DMS 273 treated with DMSO at 0.1 percent for 48 hours (cell line): ENCODE measurements at regions not wholly inside any gene's neighbourhood (a gene's known extent, or its start where the extent isn't known, plus 50 kb on each side); places are given as distances from the start of the nearest gene placed in this dataset.

Experiments
- DNase-seq: peaks from one replicate; lab custom pipeline; 2025; lab: John Stamatoyannopoulos, UW

DNA sequence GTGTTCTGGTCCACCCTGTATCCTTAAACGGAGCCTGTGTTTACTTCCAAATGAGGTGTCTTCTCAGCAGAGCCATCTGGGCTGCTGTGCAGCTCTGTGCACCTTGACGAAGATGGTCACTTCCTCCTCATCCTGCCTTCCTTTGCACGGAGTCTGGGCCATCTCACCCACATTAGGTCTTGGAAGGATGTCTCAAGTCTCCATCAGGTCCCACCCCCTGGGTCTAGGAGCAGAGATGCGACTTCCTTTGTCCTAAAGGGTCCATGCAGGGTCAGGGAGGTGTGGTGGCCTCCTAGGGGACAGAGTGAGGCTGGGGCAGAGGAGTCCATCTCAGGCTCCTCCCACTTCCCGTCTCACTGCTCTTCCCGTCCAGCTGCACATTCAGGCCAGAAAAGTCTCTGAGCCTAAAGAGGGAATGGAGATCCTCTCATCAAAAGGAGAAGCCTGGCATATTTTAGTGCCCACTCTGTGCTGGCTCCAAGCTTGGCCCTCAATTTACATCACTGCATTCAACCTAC lies 209.2 kb downstream of the MATN1 start:
- DNase-seq: no peak

DNA sequence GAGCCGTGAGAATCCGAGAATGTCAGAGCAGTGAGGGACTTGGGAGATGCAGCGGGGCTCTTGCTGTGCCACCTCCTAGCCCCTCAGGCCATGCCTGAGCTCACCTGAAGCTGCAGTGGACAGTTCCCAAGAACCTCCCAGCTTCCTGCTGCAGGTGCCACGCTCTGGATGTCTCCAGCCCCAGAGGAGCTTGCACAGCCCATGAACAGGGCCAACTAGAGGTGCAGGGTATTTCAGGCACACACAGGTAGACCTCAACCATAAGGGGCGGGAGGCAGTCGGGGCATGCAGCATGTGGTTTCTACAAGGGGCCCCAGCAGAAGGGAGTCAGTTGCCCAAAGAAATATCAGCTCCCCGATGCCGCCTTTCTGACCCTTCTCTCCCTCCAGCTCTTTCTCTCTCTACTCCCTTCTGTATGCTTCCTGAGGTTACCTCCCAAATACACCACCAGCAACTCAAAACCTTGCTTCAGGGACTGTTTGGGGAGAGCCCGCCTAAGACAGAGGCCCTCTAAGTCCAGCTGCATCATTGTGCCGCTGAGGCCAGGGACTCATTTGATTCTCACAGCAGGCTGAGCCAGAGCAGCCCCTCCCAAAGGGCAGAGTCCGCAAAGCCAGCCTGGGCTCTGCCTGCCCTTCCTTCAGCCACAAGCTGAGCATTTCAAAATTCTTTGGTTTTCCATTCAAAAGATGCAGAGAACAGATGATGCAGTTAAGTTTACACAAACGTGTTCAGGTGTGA lies 209.8 kb downstream of the MATN1 start:
- DNase-seq: no peak

DNA sequence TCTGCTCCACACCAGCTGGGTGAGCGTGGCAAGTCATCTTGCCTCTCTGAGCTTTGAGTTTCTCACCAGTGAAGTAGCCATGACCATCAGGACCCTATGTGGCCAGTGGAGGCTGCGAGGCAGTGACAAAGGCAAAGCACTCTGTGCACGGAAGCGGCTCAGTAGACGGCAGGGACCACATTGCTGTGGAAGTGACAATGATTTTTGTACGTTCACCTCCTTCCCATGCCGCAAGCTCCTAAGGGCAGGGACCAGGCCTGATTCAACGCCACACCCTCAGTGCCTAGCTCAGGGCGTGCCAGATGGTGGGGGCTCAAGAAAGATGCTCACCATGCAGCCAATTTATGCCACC lies 210.5 kb downstream of the MATN1 start:
- no peak for DNase-seq

DNA sequence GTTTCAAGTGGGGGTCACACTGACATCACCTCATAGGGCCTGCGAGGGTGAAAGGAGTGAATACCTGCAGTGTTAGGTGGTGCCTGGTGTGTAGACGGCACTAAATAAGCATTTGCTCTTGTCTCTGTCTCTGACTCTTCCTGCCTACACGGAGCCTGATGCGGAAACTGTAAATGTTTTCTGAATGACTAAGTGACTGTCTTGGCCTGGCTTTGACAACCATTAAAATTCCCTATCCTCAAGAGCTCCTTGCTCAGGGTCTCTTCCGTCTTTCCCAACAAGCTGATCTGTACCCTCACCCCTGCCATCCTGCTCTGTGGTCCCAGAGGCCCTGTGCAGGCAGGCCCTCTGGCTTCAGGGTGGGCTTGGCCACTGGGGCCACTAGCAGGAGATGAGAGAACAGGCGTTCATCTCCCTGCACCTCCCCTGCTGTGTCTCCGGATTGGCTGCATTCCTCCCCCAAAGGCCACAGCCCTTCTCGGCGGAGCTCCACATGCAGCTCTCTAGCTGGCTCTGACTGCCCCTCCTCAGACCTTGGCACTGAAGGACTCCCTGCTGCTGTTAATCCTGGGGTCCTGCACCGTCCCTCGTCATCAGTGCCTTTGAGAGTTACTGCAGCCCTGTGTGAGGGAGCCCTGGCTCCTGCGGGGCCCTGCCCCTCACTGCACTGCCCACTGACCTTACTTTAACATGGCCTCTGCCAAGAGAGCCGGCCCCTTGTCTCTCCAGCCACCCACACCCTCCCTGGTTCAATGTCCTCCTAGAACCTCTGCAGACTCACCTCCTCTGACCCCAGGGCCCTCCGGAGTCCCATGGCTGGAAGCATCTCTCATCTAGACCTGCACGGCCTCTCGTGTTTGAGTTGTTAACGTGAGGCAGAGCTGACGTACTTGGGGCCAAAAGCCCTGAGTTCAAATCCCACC lies 211.1 kb downstream of the MATN1 start:
- DNase-seq: no peak

DNA sequence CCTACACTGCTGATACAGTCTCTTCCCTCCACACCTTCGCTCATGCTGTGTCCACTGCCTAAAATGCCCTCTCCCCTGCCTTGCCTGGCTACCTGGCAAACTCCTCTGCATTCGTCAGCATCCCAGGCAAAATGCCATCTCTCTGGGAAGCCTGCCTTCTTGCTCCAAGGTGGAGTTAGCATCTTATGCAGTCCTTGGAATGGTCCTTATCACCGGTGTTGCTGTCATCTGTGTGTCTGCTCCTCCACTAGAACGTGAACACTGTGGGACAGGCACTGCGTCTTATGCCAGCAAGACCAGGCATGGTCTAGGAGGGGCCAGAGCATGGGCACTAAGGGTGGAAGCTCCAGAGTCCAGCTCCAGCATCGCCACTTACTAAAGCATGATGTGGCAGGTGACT lies 211.8 kb downstream of the MATN1 start:
- no peak for DNase-seq

DNA sequence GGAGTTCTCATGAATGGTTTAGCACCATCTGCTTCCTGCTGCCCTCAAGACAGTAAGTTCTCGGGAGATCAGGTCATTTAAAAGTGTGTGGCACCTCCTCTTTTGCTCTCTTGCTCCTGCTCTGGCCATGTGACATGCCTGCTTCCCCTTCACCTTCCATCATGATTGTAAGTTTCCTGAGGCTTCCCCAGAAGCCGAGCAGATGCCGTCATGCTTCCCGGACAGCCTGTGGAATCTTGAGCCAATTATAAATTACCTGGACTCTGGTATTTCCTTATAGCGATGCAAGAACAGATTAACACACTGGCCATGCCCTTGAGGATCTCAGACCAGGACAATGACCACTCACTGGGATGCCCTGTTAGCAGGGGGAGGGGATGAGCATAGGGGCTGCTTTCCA lies 212.3 kb downstream of the MATN1 start:
- DNase-seq: no peak

DNA sequence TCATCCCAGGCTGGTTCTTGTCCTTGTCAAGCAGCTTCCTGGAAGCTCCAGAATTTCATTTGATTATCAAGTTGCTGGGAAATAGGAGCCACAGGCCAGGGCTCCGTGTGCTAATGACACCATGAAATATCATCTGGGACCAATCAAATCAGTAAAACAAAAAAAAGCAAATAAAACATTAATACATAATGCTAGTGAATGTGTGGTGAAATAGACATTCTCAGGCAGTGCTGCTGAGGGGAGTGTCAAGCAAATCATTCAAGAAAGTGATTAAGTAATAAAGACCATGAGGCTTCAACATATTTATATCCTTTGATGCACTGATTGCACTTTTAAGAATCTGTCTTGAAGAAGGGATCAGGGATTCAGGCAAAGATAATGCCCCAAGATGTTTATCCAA lies 213.7 kb downstream of the MATN1 start:
- no peak for DNase-seq

DNA sequence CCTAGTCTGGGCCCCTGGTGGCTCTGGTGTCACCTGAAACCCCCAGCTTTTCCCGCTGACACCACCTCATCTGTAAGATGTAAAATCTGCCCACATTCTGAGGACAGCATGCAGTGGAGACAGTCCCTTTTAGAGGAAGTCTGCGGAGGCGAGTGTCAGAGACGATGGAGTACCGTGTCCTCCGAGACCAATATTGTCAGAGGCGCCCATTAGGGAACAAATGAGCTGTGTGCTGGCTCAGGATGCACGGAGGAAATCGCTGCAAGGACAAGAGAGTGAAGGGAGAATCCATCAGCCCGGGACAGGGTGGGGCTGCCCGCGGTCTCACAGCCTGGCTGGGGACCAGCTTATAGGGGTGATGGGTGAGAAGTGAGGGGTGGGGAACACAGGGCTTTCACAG lies 214.8 kb downstream of the MATN1 start:
- no peak for DNase-seq

DNA sequence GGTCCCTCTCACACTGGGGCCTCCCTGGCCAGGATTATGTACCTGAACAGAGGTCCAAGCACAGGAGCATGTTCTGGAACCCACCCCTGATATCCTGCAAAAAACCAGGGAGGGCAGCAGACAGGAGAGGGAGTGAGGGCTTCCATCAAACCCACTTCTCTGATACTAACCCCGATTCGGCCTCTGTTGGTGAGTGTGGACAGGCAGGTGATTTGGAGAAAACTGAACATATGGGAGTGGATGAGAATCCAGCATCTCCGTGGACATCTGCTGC lies 215.3 kb downstream of the MATN1 start:
- no peak for DNase-seq

DNA sequence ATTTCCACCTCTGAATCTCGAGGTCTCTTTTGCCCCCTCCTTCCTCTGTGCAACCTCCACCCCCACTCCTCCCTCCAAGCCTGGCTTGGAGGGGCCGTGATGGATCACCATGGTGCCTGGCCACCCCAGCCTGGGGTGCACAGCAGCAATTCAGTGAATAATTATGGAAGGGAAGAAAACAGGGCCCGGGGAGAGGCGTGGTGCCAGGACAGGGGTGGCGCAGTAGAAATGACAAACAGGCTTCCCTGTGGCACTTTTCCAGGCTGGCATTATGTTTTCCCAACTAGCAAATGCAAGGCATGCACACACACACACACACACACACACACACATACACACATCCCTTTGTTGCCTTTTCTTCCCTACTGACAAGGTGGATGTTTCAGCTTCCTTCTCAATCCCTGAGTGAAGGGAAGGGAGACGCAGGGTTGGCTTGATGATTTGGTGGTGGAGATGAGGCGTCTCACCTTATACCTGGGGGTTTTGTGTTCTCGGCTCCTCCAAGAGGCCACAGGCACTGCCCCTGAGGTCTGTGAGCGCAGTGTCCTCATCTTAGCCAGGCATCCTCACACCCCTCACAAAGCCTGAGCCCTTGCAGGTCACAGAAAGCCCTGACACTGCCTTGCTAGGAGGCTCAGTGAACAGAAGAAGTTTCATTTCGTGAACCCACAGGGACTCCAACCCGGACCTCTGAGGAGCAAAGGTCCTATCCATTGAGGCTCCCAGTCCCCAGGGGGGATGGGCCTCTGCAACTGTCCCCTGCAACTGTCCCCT lies 215.8 kb downstream of the MATN1 start:
- no peak for DNase-seq

DNA sequence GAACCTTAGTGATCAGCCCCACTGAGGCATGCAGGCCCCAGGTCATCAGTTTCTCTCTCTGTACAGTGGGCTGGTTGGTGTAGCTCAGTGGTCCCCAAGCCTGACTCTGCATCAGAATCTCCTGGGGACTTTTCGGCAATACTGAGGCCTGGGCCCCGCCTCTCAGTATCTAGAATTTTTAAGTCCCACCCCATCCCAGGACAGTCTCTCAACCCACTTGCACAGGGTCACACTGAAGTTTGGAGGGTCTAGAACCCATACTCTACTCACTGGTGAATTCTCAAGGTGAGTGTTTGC lies 216.4 kb downstream of the MATN1 start:
- DNase-seq: no peak

DNA sequence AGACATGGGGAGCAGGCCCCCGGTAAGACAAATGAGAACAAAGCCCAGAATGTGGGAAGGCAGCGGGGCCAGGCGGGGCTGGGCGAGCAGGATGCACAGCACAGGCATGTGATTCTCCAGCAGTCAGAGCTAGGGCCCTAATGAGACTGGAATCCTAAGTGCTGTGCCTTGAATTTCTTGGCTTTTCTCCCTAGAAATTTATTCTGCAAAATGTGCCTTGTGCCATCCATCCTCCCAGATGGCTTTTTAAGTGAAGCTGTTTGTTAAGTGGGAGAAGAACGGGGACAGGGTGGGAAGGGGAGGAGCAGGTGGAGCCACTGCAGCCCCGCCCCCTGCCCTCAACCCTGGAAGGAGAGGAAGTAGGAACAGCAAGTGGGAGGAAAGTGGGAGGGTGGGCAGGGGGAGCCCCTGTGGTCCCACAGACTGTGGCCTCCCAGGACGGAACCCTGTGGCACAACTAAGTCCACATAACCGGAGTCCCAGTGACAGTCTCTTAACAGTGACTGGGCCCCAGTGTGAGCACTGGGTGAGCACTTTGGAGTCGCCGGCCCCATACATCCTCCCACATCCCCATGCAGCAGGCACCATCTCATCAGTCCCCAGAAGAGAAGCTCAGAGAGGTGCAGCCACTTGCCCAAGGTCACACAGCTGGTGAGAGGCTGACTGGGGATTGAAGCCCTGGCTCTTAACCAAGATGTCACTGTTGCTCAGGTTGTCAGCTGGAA lies 216.9 kb downstream of the MATN1 start:
- no peak for DNase-seq

DNA sequence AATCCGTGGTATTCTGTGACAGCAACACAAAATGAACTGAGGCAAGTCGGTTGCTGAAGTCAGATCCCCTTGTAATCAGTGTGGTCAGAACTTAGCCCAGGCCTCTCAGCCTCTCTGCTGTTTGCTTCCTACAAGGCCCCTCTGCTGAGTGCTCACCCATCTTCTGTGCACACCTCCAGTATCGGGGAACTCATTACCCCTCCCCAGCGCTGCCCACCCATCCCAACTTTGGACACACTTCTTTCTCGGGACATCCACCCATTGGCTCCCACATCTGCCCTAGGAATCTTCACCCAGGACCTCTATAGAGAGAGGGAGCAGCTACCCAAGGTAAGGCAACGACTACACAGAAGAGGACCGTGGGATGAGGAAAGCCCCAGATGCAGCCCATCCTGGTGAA lies 217.5 kb downstream of the MATN1 start:
- DNase-seq: no peak

DNA sequence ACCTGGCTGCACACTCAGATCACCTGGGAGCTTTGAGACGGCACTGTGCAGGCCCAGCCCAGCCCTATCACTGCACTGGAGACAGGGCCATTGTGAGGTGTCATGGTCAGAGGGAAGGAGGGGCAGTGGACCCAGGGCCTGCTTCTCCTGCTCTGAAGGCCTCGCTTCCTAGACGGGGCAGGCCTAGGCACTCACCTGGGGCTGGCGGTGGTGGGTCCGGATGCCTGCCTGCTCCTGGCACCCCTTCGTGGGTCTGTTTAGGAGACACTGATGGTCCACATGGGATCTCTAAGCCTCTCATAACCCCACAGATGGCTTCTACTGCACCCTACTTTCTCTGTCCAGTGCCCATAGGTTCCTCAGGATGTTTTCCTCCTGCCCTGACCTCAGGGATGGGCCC lies 230.9 kb downstream of the MATN1 start:
- no peak for DNase-seq

DNA sequence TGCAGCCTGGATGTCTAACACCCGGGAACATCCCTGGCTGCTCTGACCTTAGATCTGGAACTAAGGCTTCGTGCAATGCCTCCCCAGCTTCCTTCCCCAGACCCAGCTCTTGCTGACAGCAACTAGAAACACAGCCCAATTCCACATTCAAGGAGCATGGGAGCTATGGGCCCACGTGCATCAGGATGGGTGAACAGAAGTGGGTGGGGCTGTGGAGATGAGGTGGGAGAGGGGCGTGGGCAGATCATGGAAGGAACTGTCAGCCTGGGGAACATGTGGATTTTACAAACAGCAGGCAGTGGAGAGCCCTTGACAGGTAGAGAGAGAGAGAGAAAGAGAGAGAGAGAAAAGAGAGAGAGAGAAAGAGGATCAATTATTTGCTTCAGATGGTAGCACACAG lies 231.6 kb downstream of the MATN1 start:
- no peak for DNase-seq

DNA sequence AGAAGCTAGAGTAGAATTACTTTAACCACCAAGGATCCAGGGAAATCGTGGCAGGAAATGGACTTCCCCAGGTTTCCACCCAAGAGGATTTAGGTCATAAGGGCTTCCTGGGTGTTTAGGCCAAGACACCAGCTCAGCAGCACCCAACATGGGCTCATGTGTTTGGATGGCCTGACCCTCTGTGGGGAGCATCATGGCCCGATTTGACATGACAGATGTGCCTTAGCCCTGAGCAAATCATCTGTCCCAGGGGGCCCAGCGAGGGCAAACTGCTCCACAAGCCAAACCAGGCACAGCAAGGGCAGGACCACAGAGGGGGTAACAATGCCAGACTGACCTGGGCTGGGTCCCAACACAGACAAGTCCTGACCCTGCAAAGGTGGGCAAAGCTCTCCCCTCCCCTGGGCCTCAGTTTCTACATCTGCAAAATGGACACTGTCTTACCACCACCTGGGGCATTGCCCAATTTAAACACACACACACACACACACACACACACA lies 232.8 kb downstream of the MATN1 start:
- no peak for DNase-seq

DNA sequence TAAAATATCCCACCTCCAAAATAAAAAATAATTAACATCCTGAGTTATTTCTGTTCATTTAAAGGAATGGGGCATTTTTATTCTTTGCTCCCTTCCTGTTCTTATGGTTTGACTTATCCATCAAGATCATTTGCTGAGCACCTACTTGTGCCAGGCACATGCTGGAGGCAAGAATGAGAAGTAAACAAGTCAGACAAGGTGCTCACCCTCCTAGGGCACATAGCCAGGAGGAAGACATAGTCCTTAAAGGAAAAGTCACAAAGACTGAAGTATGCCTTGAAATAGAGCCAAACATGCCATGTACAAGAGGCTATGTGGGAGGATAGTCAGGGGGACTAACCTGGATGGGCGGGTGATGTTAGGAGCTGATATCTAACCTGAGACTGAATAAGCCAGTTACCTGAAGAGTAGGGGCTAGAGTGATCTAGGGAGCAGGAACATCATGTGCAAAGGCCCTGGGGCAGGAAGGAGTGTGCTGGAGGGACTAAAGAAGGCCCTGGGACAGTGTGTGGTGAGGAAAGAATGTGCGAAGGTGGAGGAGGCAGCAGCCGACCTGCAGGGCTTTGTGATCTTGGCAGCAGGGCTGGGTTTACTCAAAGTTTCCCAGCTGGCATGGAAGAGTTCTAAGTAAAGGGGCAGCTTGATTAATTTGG lies 233.5 kb downstream of the MATN1 start:
- DNase-seq: no peak

DNA sequence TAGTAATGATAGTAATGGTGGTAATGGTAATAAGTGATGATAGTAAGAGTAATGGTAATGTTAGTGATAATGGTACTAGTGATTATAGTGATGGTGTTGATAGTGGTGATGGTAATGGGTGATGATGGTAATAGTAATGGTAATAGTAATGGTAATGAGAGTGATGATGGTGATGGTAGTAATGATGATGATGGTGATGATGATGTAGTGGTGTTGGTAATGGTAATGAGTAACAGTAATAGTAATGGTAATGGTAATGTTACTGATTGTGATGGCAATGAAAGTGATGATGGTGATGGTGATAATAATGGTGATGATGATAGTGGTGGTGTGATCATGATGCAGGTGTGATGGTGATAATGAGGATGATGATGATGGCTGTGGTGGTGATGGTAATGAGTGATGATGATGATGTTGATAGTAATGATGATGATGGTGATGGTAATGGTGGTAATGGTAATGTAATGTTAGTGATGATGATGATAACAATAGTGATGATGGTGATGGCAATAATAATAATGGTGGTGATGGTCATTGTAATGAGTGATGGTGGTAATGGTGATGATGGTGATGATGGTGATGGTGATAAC lies 235.0 kb downstream of the MATN1 start:
- no peak for DNase-seq

DNA sequence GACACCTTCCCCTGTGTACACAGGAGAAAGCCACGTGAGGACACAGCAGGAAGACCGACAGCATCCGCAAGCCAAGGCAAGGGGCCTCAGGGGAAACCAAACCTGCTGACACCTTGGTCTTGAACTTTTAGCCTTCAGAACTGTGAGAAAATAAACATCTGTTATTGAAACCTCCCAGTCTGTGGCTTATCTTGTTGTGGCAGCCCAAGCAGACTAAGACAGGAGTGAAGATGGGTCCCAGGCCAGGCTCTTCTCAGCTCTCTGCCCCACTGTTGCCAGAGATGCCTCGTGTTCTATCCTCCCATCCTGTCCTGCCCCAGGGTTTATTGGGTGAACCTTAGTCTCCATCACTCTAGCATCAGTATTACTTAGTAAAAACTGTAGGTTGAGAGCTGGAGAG lies 236.3 kb downstream of the MATN1 start:
- DNase-seq: no peak

DNA sequence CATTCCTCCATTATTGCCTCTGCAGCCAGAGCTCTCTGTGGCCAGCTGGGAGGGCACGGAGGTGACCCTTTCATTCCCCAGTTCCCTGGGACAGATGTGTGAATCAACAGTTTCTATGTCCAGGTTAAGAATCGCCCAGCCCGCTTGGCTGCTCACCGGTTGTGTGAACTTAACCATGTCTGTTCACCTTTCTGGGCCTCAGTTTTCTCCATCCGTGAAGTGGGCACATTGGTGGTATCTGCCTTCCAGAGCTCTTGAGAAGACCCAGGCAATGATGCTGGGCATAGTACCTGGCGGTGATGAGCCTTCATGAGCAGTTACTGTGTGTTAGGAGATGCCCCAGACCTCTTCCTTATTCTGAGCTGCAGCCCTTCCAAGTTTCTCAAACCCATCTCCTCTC lies 238.3 kb downstream of the MATN1 start:
- no peak for DNase-seq

DNA sequence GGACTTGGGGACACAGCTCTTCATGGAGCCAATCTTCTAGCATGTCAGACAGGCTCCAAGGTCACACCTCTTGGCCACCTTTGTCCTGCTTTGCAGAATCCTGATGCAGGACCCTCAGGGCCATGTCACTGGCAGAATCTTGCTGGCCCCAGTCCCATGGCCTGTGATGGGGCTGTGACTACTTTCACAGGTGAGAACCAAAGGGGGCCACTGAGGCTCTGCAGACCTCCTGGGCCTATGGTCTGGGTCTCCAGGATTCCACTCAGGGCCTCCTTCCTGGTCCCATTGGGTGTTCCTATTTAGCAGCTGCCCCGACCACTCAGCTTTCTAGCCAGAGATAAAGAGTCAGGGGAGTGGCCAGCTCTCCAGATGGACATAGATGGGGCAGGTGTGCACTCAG lies 238.7 kb downstream of the MATN1 start:
- no peak for DNase-seq
